Skeletal muscle cell (primary cell): ENCODE measurements at regions not wholly inside any gene's neighbourhood (a gene's known extent, or its start where the extent isn't known, plus 50 kb on each side); places are given as distances from the start of the nearest gene placed in this dataset.

ENCODE experiments used
- DNase-seq: peaks from one replicate; pipeline ENCODE4 v3.0.0-alpha.2; 2010; ENCODE audit warnings: low read depth
- H3K4me3 ChIP-seq: 2 replicates; pipeline ENCODE4 v1.5.1; 2011; ENCODE audit warnings: low read depth, mild to moderate bottlenecking, control low read depth, low read length, moderate library complexity

DNA sequence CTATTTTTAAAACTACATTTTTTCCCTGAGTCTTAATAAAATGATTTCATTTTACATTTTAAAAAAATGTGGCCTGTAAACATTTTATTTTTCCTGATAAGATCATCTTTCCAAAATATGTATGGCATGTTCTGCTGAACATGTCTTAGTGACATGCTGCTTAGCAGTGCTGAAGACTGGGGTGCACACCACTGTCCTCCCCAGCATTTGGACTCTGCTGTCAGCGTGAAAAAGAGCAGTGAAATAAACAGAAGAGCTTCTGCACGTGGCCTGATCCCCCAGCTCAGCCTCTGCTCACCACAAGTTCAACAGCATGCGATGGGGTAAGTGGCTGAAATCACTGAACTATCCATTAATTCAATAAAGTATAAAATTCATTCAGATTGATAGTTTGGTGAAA is 81.6 kb upstream of the ZNF521 start:
- no peak overlapping the region for H3K4me3 ChIP-seq
- DNase-seq = no peak

DNA sequence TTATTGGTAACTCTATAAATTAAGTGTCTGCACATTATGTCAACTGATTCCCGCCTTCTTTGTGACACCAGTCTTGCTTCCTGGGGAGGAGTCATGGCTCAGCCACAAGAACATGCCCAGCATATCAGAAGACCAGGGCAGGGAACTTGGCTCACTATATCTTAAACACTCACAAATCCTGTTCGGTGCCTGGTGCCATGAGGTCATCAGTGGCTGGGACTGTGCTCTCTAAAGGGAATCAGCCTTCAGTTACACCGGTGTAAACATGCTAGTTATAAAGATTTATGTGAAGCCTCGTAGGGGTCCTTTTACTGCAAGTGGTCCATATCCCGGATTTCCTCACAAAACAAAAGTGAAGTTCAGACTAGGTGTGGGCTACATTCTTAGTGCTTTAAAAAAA is 73.1 kb upstream of the ZNF521 start:
- no peak for DNase-seq

DNA sequence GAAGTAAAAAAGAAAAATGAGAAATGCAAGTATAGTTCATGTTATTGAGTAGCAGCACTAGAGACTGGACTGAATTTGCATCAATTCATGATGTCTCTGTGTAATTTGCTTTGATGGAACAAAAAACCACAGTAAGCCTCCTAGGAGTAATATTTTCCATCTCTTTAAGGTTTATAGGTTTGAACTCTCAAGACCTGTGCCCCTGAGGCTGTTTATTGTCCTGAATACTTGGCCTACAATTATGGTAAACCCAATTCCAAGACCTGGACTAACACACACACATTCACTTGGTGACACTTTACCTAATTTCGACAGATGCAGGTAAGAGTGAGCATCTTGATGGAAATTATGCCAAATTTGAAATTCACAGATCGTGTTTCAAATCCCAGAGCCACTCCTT is 71.8 kb upstream of the ZNF521 start:
- DNase-seq = no peak
- no peak overlapping the region for H3K4me3 ChIP-seq

More for the DNA sequence above, 73.1 kb upstream of the ZNF521 start:
- no peak overlapping the region for H3K4me3 ChIP-seq

DNA sequence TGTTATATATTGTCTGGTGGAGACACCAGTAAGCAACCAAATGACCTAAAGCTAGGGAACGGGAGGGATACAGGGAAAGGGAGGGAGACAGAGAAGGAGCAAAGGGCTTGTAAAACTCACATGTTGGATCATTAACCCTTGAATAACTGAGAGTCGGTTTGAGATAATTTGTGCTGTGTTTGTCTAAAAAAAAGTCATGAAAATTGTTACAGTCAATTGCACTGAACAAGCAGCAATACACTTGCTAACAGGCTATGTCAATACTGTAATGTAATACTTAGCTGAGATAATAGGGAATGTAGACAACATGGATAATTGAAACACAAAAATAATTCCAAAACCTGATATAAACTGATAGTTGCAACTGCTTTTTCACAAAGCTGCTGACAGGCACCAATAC is 71.3 kb upstream of the ZNF521 start:
- no peak for DNase-seq

DNA sequence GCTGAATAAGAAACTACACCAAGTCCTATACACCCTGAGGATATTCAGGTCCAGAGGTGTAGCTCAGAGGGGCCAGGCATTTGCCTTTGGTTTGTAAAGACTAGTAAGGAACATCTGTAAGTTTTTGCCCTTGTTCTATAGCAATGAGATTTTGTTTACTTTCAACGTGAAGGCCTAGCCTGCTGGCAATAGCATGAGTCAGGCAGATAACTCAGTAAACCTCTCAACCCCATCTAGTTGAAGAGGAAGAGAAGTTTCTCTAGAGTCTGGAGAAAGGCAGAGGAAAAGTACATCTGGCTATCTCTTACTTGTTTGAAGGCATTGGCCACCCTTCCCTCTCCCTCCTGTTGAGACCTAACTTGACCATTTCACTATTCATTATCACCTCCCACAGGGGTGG is 70.3 kb upstream of the ZNF521 start:
- DNase-seq = peak; percentile 8
- H3K4me3 ChIP-seq = no peak overlapping the region

More for the DNA sequence above, 71.3 kb upstream of the ZNF521 start:
- H3K4me3 ChIP-seq = no peak overlapping the region

DNA sequence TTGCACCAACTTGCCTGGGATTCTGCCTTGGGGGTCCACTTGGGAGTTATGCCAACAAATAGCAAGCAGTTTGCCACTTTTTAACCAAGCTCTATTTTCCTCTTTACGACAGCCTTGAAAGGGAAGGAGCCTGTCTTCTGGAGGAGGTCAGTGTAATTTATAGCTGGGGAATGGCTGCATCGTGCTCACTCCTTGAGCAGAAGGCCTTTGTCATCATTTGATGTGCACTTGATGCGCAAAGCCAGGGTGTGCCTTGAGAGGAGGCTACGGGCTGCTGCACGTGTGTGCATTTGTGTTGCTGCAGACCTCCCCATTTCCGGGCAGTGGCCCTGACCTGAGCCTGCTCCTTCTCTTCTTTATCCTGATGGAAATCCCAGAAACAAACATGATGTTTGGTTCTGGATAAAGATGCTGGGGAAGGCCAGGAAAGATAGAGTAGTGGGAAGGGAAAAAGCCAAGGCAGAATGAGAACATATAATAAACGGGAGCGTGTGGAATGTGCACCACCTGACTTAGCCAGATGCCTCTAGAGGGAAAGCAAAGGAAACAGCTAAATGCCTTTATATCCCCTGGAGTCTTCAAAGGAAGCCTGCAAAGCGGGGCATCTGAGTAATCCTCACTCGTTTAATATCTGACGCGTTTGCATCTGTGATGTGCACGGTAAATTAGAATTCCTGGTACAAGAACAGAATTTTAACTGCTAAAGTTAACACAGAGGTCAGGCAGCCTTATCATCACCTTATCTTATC is 68.3 kb upstream of the ZNF521 start:
- no peak overlapping the region for H3K4me3 ChIP-seq
- peak; percentile 18 for DNase-seq

DNA sequence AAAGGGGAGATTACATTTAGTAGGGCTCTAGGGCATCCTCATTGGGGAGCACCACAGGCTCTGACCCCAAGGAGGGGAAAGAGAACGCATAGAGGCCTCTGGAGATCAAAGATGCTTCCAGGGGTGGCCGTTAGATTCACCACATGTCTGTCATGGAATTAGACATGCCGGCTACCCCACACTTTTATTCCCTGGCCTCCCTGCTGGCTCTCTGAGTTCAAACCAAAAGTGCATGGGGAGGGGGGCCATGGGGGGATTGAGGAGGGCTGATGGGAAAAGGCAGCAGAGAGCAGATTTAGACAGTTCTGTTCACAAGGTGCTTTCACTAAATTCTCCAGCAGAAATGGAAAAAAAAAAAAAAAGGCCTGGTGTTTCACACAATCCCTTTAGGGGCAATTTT is 64.4 kb upstream of the ZNF521 start:
- DNase-seq = no peak
- no peak overlapping the region for H3K4me3 ChIP-seq

DNA sequence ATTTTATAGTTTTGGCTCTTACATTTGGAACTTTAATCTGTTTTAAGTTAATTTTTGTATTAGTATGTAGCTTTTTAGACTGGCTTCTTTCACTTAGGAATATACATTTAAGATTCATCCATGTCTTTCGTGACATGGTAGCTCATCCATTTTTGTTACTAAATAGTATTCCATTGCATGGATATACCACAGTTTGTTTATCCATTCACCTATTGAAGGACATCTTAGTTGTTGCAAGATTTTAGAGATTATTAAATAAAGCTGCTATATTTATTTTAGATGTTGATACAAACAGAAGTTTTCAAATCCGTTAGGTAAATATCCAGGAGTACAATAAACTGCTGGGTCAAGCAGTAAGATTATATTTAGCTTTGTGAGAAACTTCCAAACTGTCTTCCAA is 58.0 kb upstream of the ZNF521 start:
- DNase-seq = no peak
- no peak overlapping the region for H3K4me3 ChIP-seq

DNA sequence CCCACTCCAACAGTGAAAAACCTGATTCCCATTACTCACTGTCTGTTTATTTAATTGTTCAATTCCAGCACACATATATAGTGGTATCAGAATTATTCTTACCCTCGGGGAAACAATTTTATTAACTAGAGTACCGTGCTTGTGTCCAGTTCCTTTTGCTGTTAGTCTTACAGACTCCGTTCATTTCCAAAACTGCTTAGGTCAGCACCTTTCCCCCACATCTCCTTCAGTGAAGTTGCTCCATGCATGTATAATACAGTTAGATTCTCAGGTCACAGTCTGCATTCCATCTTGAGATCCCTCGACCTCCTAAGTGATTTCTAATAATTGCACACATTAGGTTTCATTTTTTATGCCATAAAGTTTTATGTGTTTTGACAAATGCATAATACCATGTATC is 56.3 kb upstream of the ZNF521 start:
- DNase-seq = no peak

More for the DNA sequence above, 56.3 kb upstream of the ZNF521 start:
- no peak overlapping the region for H3K4me3 ChIP-seq
